ENCODE measurements at regions not wholly inside any gene's neighbourhood (a gene's known extent, or its start where the extent isn't known, plus 50 kb on each side); places are given as distances from the start of the nearest gene placed in this dataset.

DNA sequence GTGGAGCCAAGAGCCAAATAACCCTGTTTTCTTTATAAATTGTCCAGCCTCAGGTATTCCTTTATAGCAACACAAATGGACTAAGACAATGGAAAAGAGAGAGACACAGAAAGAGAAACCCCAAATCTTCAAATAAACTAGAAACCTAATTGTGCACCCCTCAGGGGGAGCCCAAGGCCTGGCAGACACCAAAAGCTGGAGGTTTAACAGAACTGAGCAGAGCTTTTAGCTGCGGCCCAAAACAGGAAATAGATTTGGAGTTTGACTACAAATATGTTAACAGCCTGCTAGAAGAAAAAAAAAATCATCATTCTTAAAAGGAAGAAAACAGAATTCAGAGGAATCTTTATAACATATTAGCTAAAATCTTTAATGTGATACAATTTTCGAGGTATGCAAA is 1135.0 kb downstream of the GATA3 start:
- TF ChIP-seq, protein P1, sequence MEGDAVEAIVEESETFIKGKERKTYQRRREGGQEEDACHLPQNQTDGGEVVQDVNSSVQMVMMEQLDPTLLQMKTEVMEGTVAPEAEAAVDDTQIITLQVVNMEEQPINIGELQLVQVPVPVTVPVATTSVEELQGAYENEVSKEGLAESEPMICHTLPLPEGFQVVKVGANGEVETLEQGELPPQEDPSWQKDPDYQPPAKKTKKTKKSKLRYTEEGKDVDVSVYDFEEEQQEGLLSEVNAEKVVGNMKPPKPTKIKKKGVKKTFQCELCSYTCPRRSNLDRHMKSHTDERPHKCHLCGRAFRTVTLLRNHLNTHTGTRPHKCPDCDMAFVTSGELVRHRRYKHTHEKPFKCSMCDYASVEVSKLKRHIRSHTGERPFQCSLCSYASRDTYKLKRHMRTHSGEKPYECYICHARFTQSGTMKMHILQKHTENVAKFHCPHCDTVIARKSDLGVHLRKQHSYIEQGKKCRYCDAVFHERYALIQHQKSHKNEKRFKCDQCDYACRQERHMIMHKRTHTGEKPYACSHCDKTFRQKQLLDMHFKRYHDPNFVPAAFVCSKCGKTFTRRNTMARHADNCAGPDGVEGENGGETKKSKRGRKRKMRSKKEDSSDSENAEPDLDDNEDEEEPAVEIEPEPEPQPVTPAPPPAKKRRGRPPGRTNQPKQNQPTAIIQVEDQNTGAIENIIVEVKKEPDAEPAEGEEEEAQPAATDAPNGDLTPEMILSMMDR (IDR thresholded peaks at IDR 0.05; ENCODE audit: insufficient read depth, low read length), result no peak
- no peak for TF ChIP-seq POLR2AphosphoS5 (IDR thresholded peaks at IDR 0.05; ENCODE audit: low read depth)

Measured in HL-60 (cell line).